DMS153 (cell line): ENCODE measurements at regions not wholly inside any gene's neighbourhood (a gene's known extent, or its start where the extent isn't known, plus 50 kb on each side); places are given as distances from the start of the nearest gene placed in this dataset.
"Not testable (repeated sequence)": the region's sequence is repeated elsewhere in the genome, so short reads cannot be mapped to it uniquely, and the experiment has no call there.

Experiments used
- DNase-seq: peaks from one replicate; lab custom pipeline; 2025; lab: John Stamatoyannopoulos, UW

GRCh38 chr7:80018941-80019808 is 115.5 kb upstream of the GNAI1 start:
- peak; percentile 34 for DNase-seq

- DNase-seq: no peak
Observed at GRCh38 chr7:80017101-80017698, 117.4 kb upstream of the GNAI1 start.

GRCh38 chr7:80014511-80014910 is 120.1 kb upstream of the GNAI1 start:
- DNase-seq: no peak

- DNase-seq: peak; percentile 12
Observed at GRCh38 chr7:80008039-80008438, 126.6 kb upstream of the GNAI1 start.

GRCh38 chr7:80002865-80003264 is 131.8 kb upstream of the GNAI1 start:
- no peak for DNase-seq

GRCh38 chr7:79998363-79998762 is 136.3 kb upstream of the GNAI1 start:
- no peak for DNase-seq

GRCh38 chr7:79997345-79997744 is 137.3 kb upstream of the GNAI1 start:
- no peak for DNase-seq

- not testable (repeated sequence) for DNase-seq
Observed at GRCh38 chr7:79995741-79996140, 138.9 kb upstream of the GNAI1 start.

GRCh38 chr7:79988653-79989052 is 146.0 kb upstream of the GNAI1 start:
- DNase-seq: no peak

- DNase-seq: no peak
Observed at GRCh38 chr7:79984210-79984609, 150.4 kb upstream of the GNAI1 start.

- DNase-seq: no peak
Observed at GRCh38 chr7:79982141-79982770, 152.4 kb upstream of the GNAI1 start.

GRCh38 chr7:79980376-79980775 is 154.3 kb upstream of the GNAI1 start:
- no peak for DNase-seq

- no peak for DNase-seq
Observed at GRCh38 chr7:79979437-79979836, 155.2 kb upstream of the GNAI1 start.

- no peak for DNase-seq
Observed at GRCh38 chr7:79977481-79977880, 157.2 kb upstream of the GNAI1 start.

- DNase-seq: not testable (repeated sequence)
Observed at GRCh38 chr7:79976711-79977020, 158.0 kb upstream of the GNAI1 start.

- DNase-seq: not testable (repeated sequence)
Observed at GRCh38 chr7:79975986-79976710, 158.5 kb upstream of the GNAI1 start.

GRCh38 chr7:79973455-79973854 is 161.2 kb upstream of the GNAI1 start:
- no peak for DNase-seq

GRCh38 chr7:79971058-79971457 is 163.6 kb upstream of the GNAI1 start:
- DNase-seq: no peak

- no peak for DNase-seq
Observed at GRCh38 chr7:79968894-79969293, 165.7 kb upstream of the GNAI1 start.

GRCh38 chr7:79968077-79968648 is 166.5 kb upstream of the GNAI1 start:
- DNase-seq: no peak

GRCh38 chr7:79965946-79966345 is 168.7 kb upstream of the GNAI1 start:
- no peak for DNase-seq

GRCh38 chr7:79964463-79964862 is 170.2 kb upstream of the GNAI1 start:
- DNase-seq: no peak
